NCI-H226 (cell line): ENCODE measurements at regions not wholly inside any gene's neighbourhood (a gene's known extent, or its start where the extent isn't known, plus 50 kb on each side); places are given as distances from the start of the nearest gene placed in this dataset.
"Not testable (repeated sequence)": the region's sequence is repeated elsewhere in the genome, so short reads cannot be mapped to it uniquely, and the experiment has no call there.

ENCODE experiments used
- DNase-seq: peaks from one replicate; pipeline ENCODE4 v3.0.0-alpha.2; 2015

- no peak for DNase-seq
Measured at GRCh38 chr16:54808890-54809289, 121.8 kb upstream of the IRX5 start.

GRCh38 chr16:54806881-54807360 is 123.7 kb upstream of the IRX5 start:
- no peak for DNase-seq

- no peak for DNase-seq
Measured at GRCh38 chr16:54806378-54806777, 124.3 kb upstream of the IRX5 start.

GRCh38 chr16:54805648-54806047 is 125.0 kb upstream of the IRX5 start:
- no peak for DNase-seq

GRCh38 chr16:54801057-54801844 is 129.4 kb upstream of the IRX5 start:
- DNase-seq: no peak

GRCh38 chr16:54798267-54798666 is 132.4 kb upstream of the IRX5 start:
- DNase-seq: no peak

GRCh38 chr16:54796211-54796610 is 134.5 kb upstream of the IRX5 start:
- no peak for DNase-seq

- DNase-seq: no peak
Measured at GRCh38 chr16:54792811-54793210, 137.9 kb upstream of the IRX5 start.

- DNase-seq: no peak
Measured at GRCh38 chr16:54787045-54787444, 143.6 kb upstream of the IRX5 start.

GRCh38 chr16:54783980-54784379 is 146.7 kb upstream of the IRX5 start:
- no peak for DNase-seq

GRCh38 chr16:54783226-54783625 is 147.4 kb upstream of the IRX5 start:
- no peak for DNase-seq

GRCh38 chr16:54780266-54780665 is 150.4 kb upstream of the IRX5 start:
- no peak for DNase-seq

GRCh38 chr16:54779549-54779948 is 151.1 kb upstream of the IRX5 start:
- no peak for DNase-seq

- DNase-seq: no peak
Measured at GRCh38 chr16:54774768-54775167, 155.9 kb upstream of the IRX5 start.

- no peak for DNase-seq
Measured at GRCh38 chr16:54772400-54772799, 158.3 kb upstream of the IRX5 start.

- no peak for DNase-seq
Measured at GRCh38 chr16:54766355-54766754, 164.3 kb upstream of the IRX5 start.

- DNase-seq: no peak
Measured at GRCh38 chr16:54750249-54750648, 180.4 kb upstream of the IRX5 start.

- no peak for DNase-seq
Measured at GRCh38 chr16:54748611-54749190, 182.0 kb upstream of the IRX5 start.

- no peak for DNase-seq
Measured at GRCh38 chr16:54746596-54746995, 184.1 kb upstream of the IRX5 start.

- DNase-seq: no peak
Measured at GRCh38 chr16:54744998-54745397, 185.7 kb upstream of the IRX5 start.

GRCh38 chr16:54742436-54742835 is 188.2 kb upstream of the IRX5 start:
- no peak for DNase-seq

GRCh38 chr16:54739381-54739780 is 191.3 kb upstream of the IRX5 start:
- no peak for DNase-seq

GRCh38 chr16:54734156-54734555 is 196.5 kb upstream of the IRX5 start:
- no peak for DNase-seq

GRCh38 chr16:54727696-54728095 is 203.0 kb upstream of the IRX5 start:
- not testable (repeated sequence) for DNase-seq
